ENCODE measurements at regions not wholly inside any gene's neighbourhood (a gene's known extent, or its start where the extent isn't known, plus 50 kb on each side); places are given as distances from the start of the nearest gene placed in this dataset.
A peak's percentile ranks its signal among the peaks of the same experiment; 100 is the strongest.

- TF ChIP-seq, protein P1, sequence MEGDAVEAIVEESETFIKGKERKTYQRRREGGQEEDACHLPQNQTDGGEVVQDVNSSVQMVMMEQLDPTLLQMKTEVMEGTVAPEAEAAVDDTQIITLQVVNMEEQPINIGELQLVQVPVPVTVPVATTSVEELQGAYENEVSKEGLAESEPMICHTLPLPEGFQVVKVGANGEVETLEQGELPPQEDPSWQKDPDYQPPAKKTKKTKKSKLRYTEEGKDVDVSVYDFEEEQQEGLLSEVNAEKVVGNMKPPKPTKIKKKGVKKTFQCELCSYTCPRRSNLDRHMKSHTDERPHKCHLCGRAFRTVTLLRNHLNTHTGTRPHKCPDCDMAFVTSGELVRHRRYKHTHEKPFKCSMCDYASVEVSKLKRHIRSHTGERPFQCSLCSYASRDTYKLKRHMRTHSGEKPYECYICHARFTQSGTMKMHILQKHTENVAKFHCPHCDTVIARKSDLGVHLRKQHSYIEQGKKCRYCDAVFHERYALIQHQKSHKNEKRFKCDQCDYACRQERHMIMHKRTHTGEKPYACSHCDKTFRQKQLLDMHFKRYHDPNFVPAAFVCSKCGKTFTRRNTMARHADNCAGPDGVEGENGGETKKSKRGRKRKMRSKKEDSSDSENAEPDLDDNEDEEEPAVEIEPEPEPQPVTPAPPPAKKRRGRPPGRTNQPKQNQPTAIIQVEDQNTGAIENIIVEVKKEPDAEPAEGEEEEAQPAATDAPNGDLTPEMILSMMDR (conservative IDR thresholded peaks at IDR 0.05): no peak
- no peak overlapping the region for H3K27ac ChIP-seq
Measured at GRCh38 chr12:91940826-91941570, 204.6 kb downstream of the BTG1 start.

- TF ChIP-seq, protein P1 (conservative IDR thresholded peaks at IDR 0.05): no peak
- no peak overlapping the region for H3K27ac ChIP-seq
Measured at GRCh38 chr12:91940322-91940721, 205.3 kb downstream of the BTG1 start.

- TF ChIP-seq, protein P1 (conservative IDR thresholded peaks at IDR 0.05): no peak
- H3K27ac ChIP-seq: no peak overlapping the region
Measured at GRCh38 chr12:91937706-91938105, 207.9 kb downstream of the BTG1 start.

DNA sequence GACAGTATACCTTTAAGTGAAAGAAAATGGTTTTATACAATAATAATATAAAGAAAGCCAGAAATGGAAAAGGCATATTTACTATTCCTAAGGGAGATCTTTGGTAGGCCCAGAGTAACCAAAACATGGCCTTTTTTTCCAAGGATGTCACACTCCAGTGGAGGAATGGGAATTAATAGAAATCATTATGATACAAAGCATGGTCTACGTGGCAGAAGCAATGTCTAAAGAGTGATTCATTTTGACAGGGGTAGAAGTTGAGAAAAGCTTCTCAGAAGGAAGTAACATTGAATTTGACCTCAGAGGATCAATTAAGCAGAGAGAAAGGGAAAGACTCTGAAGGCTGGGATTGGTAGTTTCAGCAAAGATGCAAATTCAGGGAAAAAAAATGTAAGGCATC lies 208.6 kb downstream of the BTG1 start:
- TF ChIP-seq, protein P1 (conservative IDR thresholded peaks at IDR 0.05): no peak
- no peak overlapping the region for H3K27ac ChIP-seq

DNA sequence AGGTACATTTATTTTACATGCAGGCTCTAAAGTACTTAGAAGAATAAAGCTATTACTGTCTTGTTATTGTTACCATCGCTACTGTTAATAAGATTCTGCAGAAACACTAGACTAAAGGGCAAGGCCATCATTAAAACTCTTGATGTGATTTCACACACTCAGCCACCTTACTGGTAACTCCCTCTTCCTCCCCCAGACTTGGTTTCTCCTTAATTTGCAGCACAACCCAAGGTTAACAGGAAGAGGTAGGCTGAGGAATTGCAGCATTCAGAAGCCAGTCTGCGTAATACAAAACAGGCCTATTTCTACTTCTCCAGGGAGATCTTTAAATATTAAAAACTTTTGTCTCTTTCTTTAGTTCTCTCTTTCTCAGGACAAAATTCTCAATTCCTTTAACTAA lies 210.3 kb downstream of the BTG1 start:
- H3K27ac ChIP-seq: no peak overlapping the region
- TF ChIP-seq, protein P1 (conservative IDR thresholded peaks at IDR 0.05): no peak

- H3K27ac ChIP-seq: peak overlapping the region; percentile 20; the same call in 1 of the 2 replicates
Measured at GRCh38 chr12:91931111-91931510, 214.5 kb downstream of the BTG1 start.

DNA sequence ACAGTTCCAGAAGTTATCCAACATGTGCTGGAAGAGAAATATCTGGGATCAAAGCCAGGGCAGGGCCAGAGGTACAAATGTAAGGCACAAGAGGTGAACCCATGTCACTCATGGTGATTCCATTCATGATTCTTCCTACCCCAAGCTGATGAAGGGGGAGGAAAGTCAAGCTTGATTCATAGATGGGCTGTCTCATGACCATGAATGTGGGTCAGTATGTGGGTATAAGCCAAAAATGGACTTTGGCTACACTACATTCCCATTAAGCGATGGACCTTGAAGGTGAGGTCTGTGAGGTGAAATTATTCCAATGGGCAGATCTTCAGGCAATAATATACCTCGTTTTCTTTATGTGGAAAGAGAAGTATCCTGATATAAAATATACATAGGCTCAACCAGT lies 217.1 kb downstream of the BTG1 start:
- no peak overlapping the region for H3K27ac ChIP-seq
- TF ChIP-seq, protein P1 (conservative IDR thresholded peaks at IDR 0.05): no peak

More at GRCh38 chr12:91931111-91931510, 214.5 kb downstream of the BTG1 start:
- TF ChIP-seq, protein P1 (conservative IDR thresholded peaks at IDR 0.05): no peak
